Thyroid gland (tissue), 4 donors: ENCODE measurements at regions not wholly inside any gene's neighbourhood (a gene's known extent, or its start where the extent isn't known, plus 50 kb on each side); places are given as distances from the start of the nearest gene placed in this dataset.

Experiments
- CTCF ChIP-seq, 6 experiments: fragments of 200-600 bp in 3 of 6; fragments of 450-650 bp in 3 of 6; sonication (generic) in 3 of 6; IDR thresholded peaks; one replicate each; pipeline ENCODE4 v1.5.1; 2016 to 2019; ENCODE audit warnings: antibody characterized with exemption in 6 of 6, mild to moderate bottlenecking in 2 of 6, inconsistent platforms in 1 of 6, moderate library complexity in 1 of 6
- POLR2A ChIP-seq, 2 donors: fragments of 450-650 bp; IDR thresholded peaks; one replicate each; pipeline ENCODE4 v1.6.1; 2017; ENCODE audit warnings: antibody characterized with exemption in 2 of 2, mild to moderate bottlenecking in 2 of 2, moderate library complexity in 1 of 2

GRCh38 chr2:78068808-78069207, 546.6 kb upstream of the LRRTM4 start:
- TF ChIP-seq CTCF (IDR thresholded peaks at IDR 0.05) (no peak), POLR2A (IDR thresholded peaks at IDR 0.05) (no peak)
